SK-N-MC (cell line): ENCODE measurements at regions not wholly inside any gene's neighbourhood (a gene's known extent, or its start where the extent isn't known, plus 50 kb on each side); places are given as distances from the start of the nearest gene placed in this dataset.

Source experiments
- DNase-seq: peaks from one replicate; pipeline ENCODE4 v3.0.0-alpha.2; 2011; ENCODE audit warnings: low read depth, low spot score
- H3K27ac ChIP-seq: fragments of 200-600 bp; sonication (generic); 2 replicates; pipeline ENCODE4 v1.5.1; 2016; ENCODE audit warnings: mixed run types
- H3K36me3 ChIP-seq: fragments of 200-600 bp; sonication (generic); 2 replicates; pipeline ENCODE4 v1.6.1; 2017; ENCODE audit warnings: antibody characterized with exemption, low read length, mixed read lengths; ENCODE audit not compliant: insufficient read depth
- H3K4me3 ChIP-seq: fragments of 200-600 bp; sonication (generic); 2 replicates; pipeline ENCODE4 v1.5.1; 2016
- H3K9ac ChIP-seq: fragments of 200-600 bp; sonication (generic); 2 replicates; pipeline ENCODE4 v1.8.0; 2017; ENCODE audit warnings: mixed run types, mixed read lengths; ENCODE audit not compliant: insufficient read length
- H3K9me3 ChIP-seq: fragments of 200-600 bp; sonication (generic); 2 replicates; pipeline ENCODE4 v1.6.1; 2017; ENCODE audit warnings: low read depth, mild to moderate bottlenecking, antibody characterized with exemption, low read length, moderate library complexity, mixed read lengths
- EZH2 ChIP-seq: fragments of 200-600 bp; sonication (generic); IDR thresholded peaks from one replicate; pipeline ENCODE4 v1.6.1; 2017; ENCODE audit warnings: antibody characterized with exemption
- FOXP2 ChIP-seq: optimal IDR thresholded peaks from 2 replicates; pipeline ENCODE3; 2011; ENCODE audit warnings: mild to moderate bottlenecking, moderate library complexity; ENCODE audit not compliant: insufficient read depth; ENCODE audit errors: extremely low read length, control extremely low read depth
- POLR2AphosphoS5 ChIP-seq: IDR thresholded peaks from 2 replicates; pipeline ENCODE4 v1.6.1; 2012; ENCODE audit warnings: mild to moderate bottlenecking, low read depth, low read length, borderline replicate concordance

DNA sequence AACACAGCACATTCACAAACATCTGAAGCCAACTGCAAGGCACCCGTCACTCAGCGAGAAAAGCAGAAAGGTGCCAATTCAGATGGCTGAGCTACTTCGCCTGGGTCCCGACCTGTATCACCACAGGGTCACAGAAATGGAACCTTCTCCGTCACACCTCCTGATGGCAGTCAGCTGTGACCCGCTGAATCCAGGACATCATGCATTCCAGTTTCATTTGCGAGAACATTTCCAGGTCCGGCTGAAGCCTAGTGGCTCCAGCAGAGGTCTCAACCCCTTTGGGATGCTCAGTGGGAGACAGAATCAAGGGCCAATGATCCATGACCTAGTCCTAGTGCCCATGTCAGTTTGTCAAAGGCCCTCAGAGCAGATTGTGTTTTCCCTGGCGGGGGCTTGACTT lies 193.6 kb upstream of the KLF14 start:
- DNase-seq: no peak
- TF ChIP-seq POLR2AphosphoS5 (no peak), FOXP2 (no peak), EZH2 (no peak)
- Histone ChIP-seq H3K36me3 (peaks cover 22% of the 10 kb centered on the region), H3K4me3 (no peak overlapping the region), H3K9me3 (no peaks in the 10 kb centered on the region), H3K9ac (no peak overlapping the region), H3K27ac (no peak overlapping the region)

DNA sequence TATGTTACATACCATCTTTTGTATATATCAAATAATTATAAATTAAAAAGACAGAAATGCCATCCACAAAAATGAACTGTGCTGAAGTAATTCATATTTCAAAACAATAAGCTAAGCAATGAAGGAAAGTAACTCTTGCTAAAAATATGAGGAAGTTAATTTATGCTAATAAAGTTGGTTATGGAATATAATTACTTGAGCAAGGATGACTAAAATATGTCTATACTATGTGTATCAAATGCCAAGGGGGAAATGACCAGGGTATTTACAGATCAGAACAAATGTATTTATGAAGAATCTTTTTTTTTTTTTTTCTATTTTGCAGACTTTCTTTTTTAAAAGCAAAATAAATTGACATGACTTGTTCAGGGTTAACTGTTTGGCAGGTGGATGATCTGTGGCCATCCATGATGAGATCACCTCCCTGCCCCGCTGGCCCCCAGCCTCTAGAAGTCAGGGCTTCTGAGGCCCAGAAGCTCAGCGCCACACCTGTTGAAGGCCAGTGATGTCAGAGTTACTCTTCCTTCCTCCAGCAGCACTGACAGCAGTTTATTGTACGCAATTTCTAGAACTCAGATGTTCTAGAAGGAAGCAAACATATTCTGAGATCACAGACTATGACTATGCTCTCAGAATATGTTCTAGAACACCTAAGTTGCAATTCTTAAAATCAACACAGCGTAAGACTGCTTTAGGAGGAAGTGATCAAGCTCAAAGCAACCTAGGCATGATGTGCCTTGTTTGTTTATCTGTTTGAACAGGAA lies 196.1 kb upstream of the KLF14 start:
- Histone ChIP-seq H3K9me3 (no peaks in the 10 kb centered on the region), H3K9ac (no peak overlapping the region), H3K36me3 (peaks cover 46% of the 10 kb centered on the region), H3K27ac (peak overlapping the region; percentile 62; the same call in 1 of the 2 replicates), H3K4me3 (no peak overlapping the region)
- no peak for DNase-seq
- TF ChIP-seq EZH2 (no peak), POLR2AphosphoS5 (no peak), FOXP2 (no peak)

DNA sequence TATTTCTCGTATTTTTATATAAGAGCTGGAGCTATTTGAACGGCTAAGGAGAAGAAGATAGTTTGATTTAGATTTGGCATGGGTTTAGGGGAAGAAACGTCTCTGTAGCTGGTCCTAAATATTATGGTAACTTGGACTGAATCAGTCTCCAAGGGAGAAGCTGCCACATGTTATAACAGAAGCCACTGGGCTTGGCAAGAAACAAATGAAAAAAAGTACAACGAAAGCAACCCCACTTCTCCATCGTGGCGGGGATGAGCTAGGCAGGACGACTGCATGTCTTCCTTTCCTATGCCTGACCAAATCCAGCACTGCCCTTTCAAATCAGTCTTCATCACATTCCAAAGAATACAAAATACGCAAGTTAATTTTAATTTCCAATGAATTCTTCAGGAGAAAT lies 196.7 kb upstream of the KLF14 start:
- H3K27ac ChIP-seq: peak overlapping the region; percentile 62; the same call in 1 of the 2 replicates
- TF ChIP-seq FOXP2: no peak
- no peak for TF ChIP-seq EZH2
- TF ChIP-seq POLR2AphosphoS5: no peak

DNA sequence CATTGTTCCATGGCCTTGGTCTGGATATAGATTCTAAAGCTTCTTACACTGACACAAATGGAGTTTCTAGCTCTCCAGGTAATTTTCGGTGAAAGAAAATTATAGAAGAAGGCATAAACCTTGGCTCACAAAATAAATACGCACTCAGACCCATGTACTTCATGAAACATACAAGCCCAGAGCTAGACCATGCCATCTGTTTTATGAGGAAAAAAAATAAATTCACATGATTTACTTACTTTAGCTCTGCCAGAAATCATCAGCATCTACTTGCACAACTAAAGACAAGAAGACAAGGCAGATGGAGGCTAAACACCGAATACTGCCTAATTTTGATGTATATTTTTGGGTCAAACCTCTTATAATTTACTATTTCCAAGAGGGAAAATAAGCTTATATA lies 197.4 kb upstream of the KLF14 start:
- no peak overlapping the region for H3K4me3 ChIP-seq
- DNase-seq: no peak
- TF ChIP-seq FOXP2 (no peak), EZH2 (no peak), POLR2AphosphoS5 (no peak)
- H3K36me3 ChIP-seq: peaks cover 59% of the 10 kb centered on the region
- no peaks in the 10 kb centered on the region for H3K9me3 ChIP-seq
- H3K9ac ChIP-seq: no peak overlapping the region
- H3K27ac ChIP-seq: peak overlapping the region; percentile 62; the same call in 1 of the 2 replicates

More for the DNA sequence above, 196.7 kb upstream of the KLF14 start:
- Histone ChIP-seq H3K4me3 (no peak overlapping the region), H3K9me3 (no peaks in the 10 kb centered on the region), H3K9ac (no peak overlapping the region), H3K36me3 (peaks cover 52% of the 10 kb centered on the region)
- DNase-seq: no peak

GRCh38 chr7:130932088-130932487 lies 198.1 kb upstream of the KLF14 start:
- TF ChIP-seq EZH2 (no peak), POLR2AphosphoS5 (no peak), FOXP2 (no peak)
- Histone ChIP-seq H3K36me3 (peaks cover 63% of the 10 kb centered on the region), H3K27ac (no peak overlapping the region; the same call in 1 of the 2 replicates), H3K4me3 (no peak overlapping the region), H3K9ac (no peak overlapping the region), H3K9me3 (no peaks in the 10 kb centered on the region)
- no peak for DNase-seq

GRCh38 chr7:130932667-130933432 lies 198.8 kb upstream of the KLF14 start:
- Histone ChIP-seq H3K9ac (no peak overlapping the region), H3K36me3 (peaks cover 60% of the 10 kb centered on the region), H3K27ac (no peak overlapping the region)

DNA sequence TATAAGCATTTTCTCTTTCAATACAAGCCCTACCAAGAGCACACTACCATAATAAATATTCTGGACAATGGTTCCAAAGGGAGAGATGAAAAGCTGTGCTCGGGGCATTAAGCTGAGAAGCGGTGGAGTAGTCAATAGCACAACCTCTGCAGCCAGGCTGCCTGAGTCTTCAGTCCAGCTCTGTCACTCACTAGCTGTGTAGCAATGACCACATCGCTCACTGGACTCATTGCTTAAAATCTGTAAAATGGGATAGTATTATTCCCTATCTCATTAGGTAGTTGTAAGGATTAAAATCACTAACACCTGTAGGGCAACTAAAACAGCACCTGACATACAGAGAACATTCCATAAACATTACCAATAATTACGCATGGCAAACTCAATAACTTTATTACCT lies 199.9 kb upstream of the KLF14 start:
- H3K4me3 ChIP-seq: no peak overlapping the region
- H3K27ac ChIP-seq: no peak overlapping the region
- no peaks in the 10 kb centered on the region for H3K9me3 ChIP-seq
- TF ChIP-seq EZH2 (no peak), POLR2AphosphoS5 (no peak), FOXP2 (no peak)
- H3K36me3 ChIP-seq: peaks cover 64% of the 10 kb centered on the region
- H3K9ac ChIP-seq: no peak overlapping the region
- DNase-seq: no peak

More at GRCh38 chr7:130932667-130933432, 198.8 kb upstream of the KLF14 start:
- Histone ChIP-seq H3K9me3 (no peaks in the 10 kb centered on the region), H3K4me3 (no peak overlapping the region)
- no peak for DNase-seq
- no peak for TF ChIP-seq EZH2
- no peak for TF ChIP-seq FOXP2
- no peak for TF ChIP-seq POLR2AphosphoS5

DNA sequence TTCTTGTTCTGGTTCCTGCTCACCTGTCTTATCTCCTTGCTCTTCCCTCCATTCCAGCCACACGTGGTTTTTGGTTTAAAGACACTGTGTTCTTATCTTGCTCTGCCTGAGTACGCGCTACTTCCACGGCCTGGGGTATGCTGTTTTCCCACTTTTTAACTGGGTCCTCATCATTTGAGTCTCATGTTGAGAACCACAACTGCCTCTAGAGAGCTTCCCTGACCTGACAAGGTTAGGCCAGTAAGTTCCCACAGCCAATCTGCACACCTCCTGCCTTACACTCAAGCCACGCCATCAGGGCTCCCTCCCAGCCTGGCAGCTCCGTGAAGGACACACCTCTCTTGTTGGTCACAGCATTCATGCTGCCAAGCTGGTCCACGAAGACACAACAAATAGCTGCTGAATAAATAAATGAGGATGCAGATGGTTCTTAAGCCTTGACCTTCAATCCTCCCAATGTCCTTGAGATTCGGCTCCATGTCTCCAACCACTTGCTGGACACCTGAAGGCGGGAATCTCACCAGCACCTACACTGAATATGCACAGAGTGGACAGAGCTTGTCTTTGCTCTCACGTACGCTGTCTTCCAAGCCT lies 201.7 kb upstream of the KLF14 start:
- Histone ChIP-seq H3K36me3 (peaks cover 65% of the 10 kb centered on the region), H3K27ac (peak overlapping the region; percentile 52; the same call in 1 of the 2 replicates), H3K4me3 (no peak overlapping the region), H3K9ac (no peak overlapping the region), H3K9me3 (no peaks in the 10 kb centered on the region)
- DNase-seq: no peak
- TF ChIP-seq FOXP2 (no peak), POLR2AphosphoS5 (no peak), EZH2 (no peak)
